Muscle of arm (tissue), 1 donor: ENCODE measurements at regions not wholly inside any gene's neighbourhood (a gene's known extent, or its start where the extent isn't known, plus 50 kb on each side); places are given as distances from the start of the nearest gene placed in this dataset.
A peak's percentile ranks its signal among the peaks of the same experiment; 100 is the strongest.

ENCODE experiments used
- DNase-seq: peaks from one replicate; pipeline ENCODE4 v3.0.0-alpha.2; 2013

GRCh38 chr12:4134448-4135263 lies 138.9 kb upstream of the CCND2 start:
- DNase-seq = peak; percentile 64

- peak; percentile 74 for DNase-seq
Measured at GRCh38 chr12:4133636-4134447, 139.7 kb upstream of the CCND2 start.

- no peak for DNase-seq
Measured at GRCh38 chr12:4133029-4133428, 140.5 kb upstream of the CCND2 start.

- DNase-seq = no peak
Measured at GRCh38 chr12:4121506-4122020, 152.0 kb upstream of the CCND2 start.

GRCh38 chr12:4120316-4120917 lies 153.1 kb upstream of the CCND2 start:
- no peak for DNase-seq

- DNase-seq = no peak
Measured at GRCh38 chr12:4119157-4119761, 154.3 kb upstream of the CCND2 start.

- no peak for DNase-seq
Measured at GRCh38 chr12:4118601-4119156, 154.9 kb upstream of the CCND2 start.

GRCh38 chr12:4118017-4118510 lies 155.5 kb upstream of the CCND2 start:
- peak; percentile 72 for DNase-seq

- no peak for DNase-seq
Measured at GRCh38 chr12:4117386-4118016, 156.1 kb upstream of the CCND2 start.

- DNase-seq = no peak
Measured at GRCh38 chr12:4116251-4117111, 157.1 kb upstream of the CCND2 start.

- DNase-seq = no peak
Measured at GRCh38 chr12:4115570-4115969, 158.0 kb upstream of the CCND2 start.

GRCh38 chr12:4114986-4115385 lies 158.6 kb upstream of the CCND2 start:
- no peak for DNase-seq

- DNase-seq = peak; percentile 55
Measured at GRCh38 chr12:4112734-4113325, 160.7 kb upstream of the CCND2 start.

- DNase-seq = no peak
Measured at GRCh38 chr12:4112290-4112689, 161.3 kb upstream of the CCND2 start.

- DNase-seq = no peak
Measured at GRCh38 chr12:4111010-4111409, 162.6 kb upstream of the CCND2 start.

GRCh38 chr12:4109826-4110225 lies 163.7 kb upstream of the CCND2 start:
- DNase-seq = no peak

GRCh38 chr12:4108803-4109345 lies 164.7 kb upstream of the CCND2 start:
- DNase-seq = no peak

- DNase-seq = no peak
Measured at GRCh38 chr12:4107911-4108697, 165.5 kb upstream of the CCND2 start.
